ENCODE measurements at regions not wholly inside any gene's neighbourhood (a gene's known extent, or its start where the extent isn't known, plus 50 kb on each side); places are given as distances from the start of the nearest gene placed in this dataset.
A peak's percentile ranks its signal among the peaks of the same experiment; 100 is the strongest.

DNA sequence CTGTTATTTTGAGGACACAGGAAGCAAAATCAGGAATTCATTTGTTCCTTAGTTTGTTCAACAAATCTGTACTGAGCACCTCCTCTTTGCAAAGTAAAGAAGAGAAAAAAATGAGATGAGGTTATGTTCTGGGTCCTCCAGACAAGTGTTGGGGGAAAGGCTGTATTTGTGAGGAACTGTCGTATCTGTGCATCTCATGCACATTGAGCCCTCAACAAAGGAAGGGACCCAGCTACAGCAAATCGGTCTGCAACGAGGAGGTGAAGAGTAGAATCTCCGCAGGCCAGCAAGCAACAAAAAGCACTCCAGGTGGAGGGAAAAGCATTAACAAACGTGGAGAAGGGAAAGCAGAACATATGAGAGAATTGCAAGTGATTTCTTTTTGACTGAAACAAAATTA lies 143.0 kb upstream of the CYP1B1 start:
- Histone ChIP-seq H3K79me1 (ENCODE audit: low read depth, low read length) (no peaks in the 10 kb centered on the region), H3K4ac (ENCODE audit: low read length) (no peak overlapping the region), H3K27ac (replicated peaks; ENCODE audit: low read length) (no peak overlapping the region), H3K9me3 (replicated peaks in 1 of 2; ENCODE audit: control insufficient read depth in 2 of 2, insufficient read depth in 1 of 2, low read depth in 1 of 2, low read length in 2 of 2) (peaks cover 0 to 3% of the 10 kb centered on the region in 2 donors), H2BK12ac (ENCODE audit: low read length) (no peak overlapping the region), H3K23ac (ENCODE audit: low read depth, low read length, poor library complexity) (no peak overlapping the region), H3K4me1 (ENCODE audit: control insufficient read depth in 2 of 2, insufficient read depth in 1 of 2, low read depth in 1 of 2, low read length in 2 of 2) (peaks cover 2 to 18% of the 10 kb centered on the region in 2 donors), H3K36me3 (replicated peaks in 1 of 2; ENCODE audit: control insufficient read depth in 2 of 2, insufficient read depth in 2 of 2, low read length in 2 of 2) (no peaks in the 10 kb centered on the region), H2BK120ac (ENCODE audit: low read depth, low read length) (no peak overlapping the region), H4K91ac (ENCODE audit: low read depth, low read length, poor library complexity) (no peak overlapping the region), H2BK15ac (ENCODE audit: low read length) (no peak overlapping the region), H3K27me3 (ENCODE audit: control insufficient read depth in 3 of 3, insufficient read depth in 3 of 3, low read depth in 1 of 3, low read length in 3 of 3) (no peaks in the 10 kb centered on the region), H4K8ac (ENCODE audit: low read depth, low read length) (no peak overlapping the region), H3K18ac (ENCODE audit: low read length) (no peak overlapping the region), H2AFZ (ENCODE audit: low read length) (peak overlapping the region; percentile 50), H2BK5ac (ENCODE audit: low read length) (no peak overlapping the region), H3K14ac (ENCODE audit: low read length) (no peak overlapping the region), H3K4me3 (ENCODE audit: low read length in 2 of 2) (no peak overlapping the region), H2AK5ac (ENCODE audit: low read depth, low read length) (no peak overlapping the region), H3K4me2 (ENCODE audit: insufficient read depth, low read length, poor library complexity, severe bottlenecking) (no peak overlapping the region), H3K9ac (ENCODE audit: low read depth, low read length, poor library complexity) (no peak overlapping the region)
- DNase-seq (ENCODE audit: low spot score), result no peak
- WGBS, 2 donors (ENCODE audit: extremely low coverage in 2 of 2, insufficient read length in 2 of 2, insufficient replicate concordance in 1 of 2), result no CpG with 5 or more reads among the region's 5 CpGs

GRCh38 chr2:38218591-38218991 lies 142.6 kb upstream of the CYP1B1 start:
- Histone ChIP-seq H3K9me3 (replicated peaks in 1 of 2; ENCODE audit: control insufficient read depth in 2 of 2, insufficient read depth in 1 of 2, low read depth in 1 of 2, low read length in 2 of 2) (peaks cover 0 to 3% of the 10 kb centered on the region in 2 donors), H2BK120ac (ENCODE audit: low read depth, low read length) (no peak overlapping the region), H3K4me1 (ENCODE audit: control insufficient read depth in 2 of 2, insufficient read depth in 1 of 2, low read depth in 1 of 2, low read length in 2 of 2) (peaks cover 2 to 22% of the 10 kb centered on the region in 2 donors), H2AK5ac (ENCODE audit: low read depth, low read length) (no peak overlapping the region), H3K27ac (replicated peaks; ENCODE audit: low read length) (no peak overlapping the region), H3K4ac (ENCODE audit: low read length) (no peak overlapping the region), H3K18ac (ENCODE audit: low read length) (no peak overlapping the region), H3K9ac (ENCODE audit: low read depth, low read length, poor library complexity) (no peak overlapping the region), H3K14ac (ENCODE audit: low read length) (no peak overlapping the region), H3K4me2 (ENCODE audit: insufficient read depth, low read length, poor library complexity, severe bottlenecking) (no peak overlapping the region), H2BK15ac (ENCODE audit: low read length) (no peak overlapping the region), H4K8ac (ENCODE audit: low read depth, low read length) (no peak overlapping the region), H4K91ac (ENCODE audit: low read depth, low read length, poor library complexity) (no peak overlapping the region), H3K36me3 (replicated peaks in 1 of 2; ENCODE audit: control insufficient read depth in 2 of 2, insufficient read depth in 2 of 2, low read length in 2 of 2) (no peaks in the 10 kb centered on the region), H2BK5ac (ENCODE audit: low read length) (no peak overlapping the region), H2BK12ac (ENCODE audit: low read length) (no peak overlapping the region), H3K23ac (ENCODE audit: low read depth, low read length, poor library complexity) (no peak overlapping the region), H2AFZ (ENCODE audit: low read length) (peak overlapping the region; percentile 50), H3K79me1 (ENCODE audit: low read depth, low read length) (no peaks in the 10 kb centered on the region), H3K4me3 (ENCODE audit: low read length in 2 of 2) (no peak overlapping the region), H3K27me3 (ENCODE audit: control insufficient read depth in 3 of 3, insufficient read depth in 3 of 3, low read depth in 1 of 3, low read length in 3 of 3) (no peaks in the 10 kb centered on the region)
- no peak for DNase-seq (ENCODE audit: low spot score)
- WGBS, 2 donors (ENCODE audit: extremely low coverage in 2 of 2, insufficient read length in 2 of 2, insufficient replicate concordance in 1 of 2), result no CpG with 5 or more reads among the region's 4 CpGs

GRCh38 chr2:38217401-38218188 lies 141.6 kb upstream of the CYP1B1 start:
- no CpG with 5 or more reads among the region's 6 CpGs for WGBS, 2 donors (ENCODE audit: extremely low coverage in 2 of 2, insufficient read length in 2 of 2, insufficient replicate concordance in 1 of 2)
- no peaks in the 10 kb centered on the region for H3K36me3 ChIP-seq (replicated peaks in 1 of 2; ENCODE audit: control insufficient read depth in 2 of 2, insufficient read depth in 2 of 2, low read length in 2 of 2)

DNA sequence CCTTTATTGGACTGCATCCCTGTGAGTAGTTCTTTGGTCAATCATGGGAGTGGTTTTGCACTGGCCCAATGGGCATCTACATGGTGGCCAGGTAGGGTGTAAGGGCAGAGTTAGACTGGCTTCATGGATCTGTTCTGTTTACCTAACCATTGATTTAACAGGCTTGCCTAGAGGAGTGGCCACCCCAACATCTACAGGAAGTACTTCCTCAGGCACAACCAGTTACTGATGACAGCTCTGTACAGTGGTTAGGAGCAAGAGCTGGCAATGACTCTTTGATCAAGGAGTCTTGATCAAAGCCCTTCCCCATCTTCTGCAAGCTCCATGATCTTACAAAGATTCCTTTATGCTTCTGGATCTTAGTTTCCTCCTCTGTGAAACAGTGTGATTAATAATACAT lies 140.9 kb upstream of the CYP1B1 start:
- H3K9ac ChIP-seq (ENCODE audit: low read depth, low read length, poor library complexity), result no peak overlapping the region
- no peak overlapping the region for H3K23ac ChIP-seq (ENCODE audit: low read depth, low read length, poor library complexity)
- H3K18ac ChIP-seq (ENCODE audit: low read length), result no peak overlapping the region
- no peak overlapping the region for H2BK120ac ChIP-seq (ENCODE audit: low read depth, low read length)
- no peak overlapping the region for H3K14ac ChIP-seq (ENCODE audit: low read length)
- no peaks in the 10 kb centered on the region for H3K79me1 ChIP-seq (ENCODE audit: low read depth, low read length)
- no peaks in the 10 kb centered on the region for H3K27me3 ChIP-seq (ENCODE audit: control insufficient read depth in 3 of 3, insufficient read depth in 3 of 3, low read depth in 1 of 3, low read length in 3 of 3)
- H3K36me3 ChIP-seq (replicated peaks in 1 of 2; ENCODE audit: control insufficient read depth in 2 of 2, insufficient read depth in 2 of 2, low read length in 2 of 2), result no peaks in the 10 kb centered on the region
- H3K4me2 ChIP-seq (ENCODE audit: insufficient read depth, low read length, poor library complexity, severe bottlenecking), result no peak overlapping the region
- peaks cover 2 to 22% of the 10 kb centered on the region in 2 donors for H3K4me1 ChIP-seq (ENCODE audit: control insufficient read depth in 2 of 2, insufficient read depth in 1 of 2, low read depth in 1 of 2, low read length in 2 of 2)
- H3K4ac ChIP-seq (ENCODE audit: low read length), result no peak overlapping the region
- no peak overlapping the region for H2BK15ac ChIP-seq (ENCODE audit: low read length)
- no peak overlapping the region for H2AFZ ChIP-seq (ENCODE audit: low read length)
- H3K9me3 ChIP-seq (replicated peaks in 1 of 2; ENCODE audit: control insufficient read depth in 2 of 2, insufficient read depth in 1 of 2, low read depth in 1 of 2, low read length in 2 of 2), result peaks cover 0 to 8% of the 10 kb centered on the region in 2 donors
- H3K4me3 ChIP-seq (ENCODE audit: low read length in 2 of 2), result no peak overlapping the region
- H2BK12ac ChIP-seq (ENCODE audit: low read length), result no peak overlapping the region
- no peak overlapping the region for H4K91ac ChIP-seq (ENCODE audit: low read depth, low read length, poor library complexity)
- no peak overlapping the region for H4K8ac ChIP-seq (ENCODE audit: low read depth, low read length)
- no peak overlapping the region for H3K27ac ChIP-seq (replicated peaks; ENCODE audit: low read length)
- H2BK5ac ChIP-seq (ENCODE audit: low read length), result no peak overlapping the region
- no peak overlapping the region for H2AK5ac ChIP-seq (ENCODE audit: low read depth, low read length)
- no peak for DNase-seq (ENCODE audit: low spot score)

More at GRCh38 chr2:38217401-38218188, 141.6 kb upstream of the CYP1B1 start:
- Histone ChIP-seq H2BK15ac (ENCODE audit: low read length) (no peak overlapping the region), H2BK12ac (ENCODE audit: low read length) (no peak overlapping the region), H3K4me2 (ENCODE audit: insufficient read depth, low read length, poor library complexity, severe bottlenecking) (no peak overlapping the region), H3K14ac (ENCODE audit: low read length) (no peak overlapping the region), H2AFZ (ENCODE audit: low read length) (no peak overlapping the region), H3K9me3 (replicated peaks in 1 of 2; ENCODE audit: control insufficient read depth in 2 of 2, insufficient read depth in 1 of 2, low read depth in 1 of 2, low read length in 2 of 2) (peaks cover 0 to 3% of the 10 kb centered on the region in 2 donors), H3K4me3 (ENCODE audit: low read length in 2 of 2) (no peak overlapping the region), H3K4me1 (ENCODE audit: control insufficient read depth in 2 of 2, insufficient read depth in 1 of 2, low read depth in 1 of 2, low read length in 2 of 2) (peaks cover 2 to 22% of the 10 kb centered on the region in 2 donors), H3K9ac (ENCODE audit: low read depth, low read length, poor library complexity) (no peak overlapping the region), H2BK5ac (ENCODE audit: low read length) (no peak overlapping the region), H4K8ac (ENCODE audit: low read depth, low read length) (no peak overlapping the region), H3K4ac (ENCODE audit: low read length) (no peak overlapping the region), H3K79me1 (ENCODE audit: low read depth, low read length) (no peaks in the 10 kb centered on the region), H4K91ac (ENCODE audit: low read depth, low read length, poor library complexity) (no peak overlapping the region), H3K23ac (ENCODE audit: low read depth, low read length, poor library complexity) (no peak overlapping the region), H2BK120ac (ENCODE audit: low read depth, low read length) (no peak overlapping the region), H3K27me3 (ENCODE audit: control insufficient read depth in 3 of 3, insufficient read depth in 3 of 3, low read depth in 1 of 3, low read length in 3 of 3) (no peaks in the 10 kb centered on the region), H3K18ac (ENCODE audit: low read length) (peak overlapping the region; percentile 28), H2AK5ac (ENCODE audit: low read depth, low read length) (no peak overlapping the region), H3K27ac (replicated peaks; ENCODE audit: low read length) (no peak overlapping the region)
- DNase-seq (ENCODE audit: low spot score), result no peak

Data from neuronal stem cell (in vitro differentiated cells).